IMR-90 (cell line): ENCODE measurements at regions not wholly inside any gene's neighbourhood (a gene's known extent, or its start where the extent isn't known, plus 50 kb on each side); places are given as distances from the start of the nearest gene placed in this dataset.

ENCODE experiments used
- ATAC-seq: fragments of 200-7000 bp; cut with Tn5 transposase; 2 replicates; pipeline ENCODE4 v1.9.1; 2020; ENCODE audit warnings: low read depth, mild to moderate bottlenecking, moderate library complexity
- BruUV-seq: library from RNA; stranded (reverse); fragments of 400-500 nt; replicated peaks from 2 replicates; lab custom pipeline; 2021; lab: Mats Ljungman, UMichigan
- CTCF ChIA-PET: fragments of 300-600 bp; formaldehyde crosslinking; extraction: SDS; loops from one replicate; lab custom pipeline; 2021; ENCODE audit warnings: antibody characterized with exemption; lab: Yijun Ruan, JAX
- POLR2A ChIA-PET: fragments of 300-600 bp; sonication (Branson Sonifier 250); formaldehyde crosslinking; loops from one replicate; lab custom pipeline; 2022; ENCODE audit warnings: antibody characterized with exemption; ENCODE audit not compliant: unreplicated experiment; lab: Charles Lee
- DNase-seq: peaks from one replicate; pipeline ENCODE4 v3.0.0; 2013
- H2AFZ ChIP-seq: replicated peaks from 2 replicates; pipeline ENCODE3; 2013; ENCODE audit warnings: low read length, mild to moderate bottlenecking; ENCODE audit not compliant: poor library complexity
- H2AK5ac ChIP-seq: 2 replicates; pipeline ENCODE4 v1.6.1; 2013; ENCODE audit warnings: low read depth, low read length, inconsistent platforms
- H2AK9ac ChIP-seq: replicated peaks from 2 replicates; pipeline ENCODE3; 2013; ENCODE audit warnings: mild to moderate bottlenecking, low read depth, low read length, moderate library complexity; ENCODE audit not compliant: poor library complexity
- H2BK120ac ChIP-seq: 2 replicates; pipeline ENCODE4 v1.6.1; 2013; ENCODE audit warnings: low read depth, low read length, inconsistent platforms
- H2BK15ac ChIP-seq: 3 replicates; pipeline ENCODE4 v1.6.1; 2013; ENCODE audit warnings: low read depth, low read length, inconsistent platforms
- H2BK20ac ChIP-seq: 2 replicates; pipeline ENCODE4 v1.6.1; 2013; ENCODE audit warnings: low read depth, mild to moderate bottlenecking, inconsistent platforms, low read length, moderate library complexity
- H2BK5ac ChIP-seq: 2 replicates; pipeline ENCODE4 v1.6.1; 2013; ENCODE audit warnings: mild to moderate bottlenecking, low read depth, low read length, inconsistent platforms; ENCODE audit not compliant: poor library complexity, severe bottlenecking
- H3K14ac ChIP-seq: replicated peaks from 2 replicates; pipeline ENCODE4 v1.6.1; 2013; ENCODE audit warnings: low read depth, low read length, inconsistent platforms
- H3K18ac ChIP-seq: 2 replicates; pipeline ENCODE4 v1.6.1; 2013; ENCODE audit warnings: low read depth, low read length, control low read depth
- H3K23ac ChIP-seq: 2 replicates; pipeline ENCODE4 v1.6.1; 2013; ENCODE audit warnings: low read depth, low read length, inconsistent platforms
- H3K27ac ChIP-seq: 2 replicates; pipeline ENCODE4 v1.5.1; 2013; ENCODE audit warnings: mild to moderate bottlenecking, control low read depth, low read length; ENCODE audit not compliant: insufficient read depth
- H3K27me3 ChIP-seq: 2 replicates; pipeline ENCODE4 v1.6.1; 2013; ENCODE audit warnings: low read length; ENCODE audit not compliant: control insufficient read depth, insufficient read depth
- H3K36me3 ChIP-seq: 2 replicates; pipeline ENCODE4 v1.6.1; 2013; ENCODE audit warnings: low read length, mixed read lengths; ENCODE audit not compliant: control insufficient read depth, insufficient read depth
- H3K4ac ChIP-seq: 2 replicates; pipeline ENCODE4 v1.6.1; 2013; ENCODE audit warnings: low read depth, low read length, inconsistent platforms
- H3K4me1 ChIP-seq: 2 replicates; pipeline ENCODE4 v1.6.1; 2013; ENCODE audit warnings: low read length, mixed read lengths; ENCODE audit not compliant: control insufficient read depth, insufficient read depth
- H3K4me2 ChIP-seq: 2 replicates; pipeline ENCODE4 v1.6.1; 2013; ENCODE audit warnings: low read depth, mild to moderate bottlenecking, control low read depth, low read length, moderate library complexity
- H3K4me3 ChIP-seq: 2 replicates; pipeline ENCODE4 v1.5.1; 2013; ENCODE audit warnings: low read depth, mild to moderate bottlenecking, control low read depth, low read length, moderate library complexity; ENCODE audit not compliant: insufficient read depth
- H3K56ac ChIP-seq: 2 replicates; pipeline ENCODE4 v1.6.1; 2013; ENCODE audit warnings: low read length, inconsistent platforms; ENCODE audit not compliant: insufficient read depth; ENCODE audit errors: extremely low read depth
- H3K79me1 ChIP-seq, 2 experiments: 2 replicates each; pipeline ENCODE4 v1.6.1; 2013; ENCODE audit warnings: low read length in 2 of 2, inconsistent platforms in 1 of 2, low read depth in 1 of 2
- H3K9ac ChIP-seq: 2 replicates; pipeline ENCODE4 v1.6.1; 2013; ENCODE audit warnings: low read depth, low read length, control low read depth
- H3K9me1 ChIP-seq: 2 replicates; pipeline ENCODE4 v1.6.1; 2013; ENCODE audit warnings: low read length, inconsistent platforms; ENCODE audit not compliant: insufficient read depth
- H3K9me3 ChIP-seq: 2 replicates; pipeline ENCODE4 v1.6.1; 2013; ENCODE audit warnings: low read length; ENCODE audit not compliant: control insufficient read depth, insufficient read depth
- H4K20me1 ChIP-seq: 2 replicates; pipeline ENCODE4 v1.6.1; 2013; ENCODE audit warnings: low read length, inconsistent platforms; ENCODE audit not compliant: insufficient read depth
- H4K5ac ChIP-seq: 2 replicates; pipeline ENCODE4 v1.6.1; 2013; ENCODE audit warnings: mild to moderate bottlenecking, low read depth, low read length, control low read depth
- H4K8ac ChIP-seq, 2 experiments: 2 replicates each; pipeline ENCODE4 v1.6.1; 2013; ENCODE audit warnings: low read depth in 2 of 2, low read length in 2 of 2, control low read depth in 1 of 2, inconsistent platforms in 1 of 2
- H4K91ac ChIP-seq: 2 replicates; pipeline ENCODE4 v1.6.1; 2013; ENCODE audit warnings: low read depth, low read length, inconsistent platforms; ENCODE audit not compliant: insufficient read depth
- MXI1 ChIP-seq: IDR thresholded peaks from 2 replicates; pipeline ENCODE4 v1.6.1; 2012; ENCODE audit warnings: low read depth, mild to moderate bottlenecking, low read length, moderate library complexity, borderline replicate concordance
- WGBS, 2 experiments: methylation state at CpG; one replicate each; pipeline versions ENCODE4 v1.1.5 to v1.1.7; 2013; ENCODE audit warnings: missing lambda C conversion rate in 2 of 2; ENCODE audit not compliant: insufficient read length in 1 of 2; ENCODE audit errors: extremely low coverage in 2 of 2; 5-methylcytosine and 5-hydroxymethylcytosine counted together
- dilution Hi-C: fragments of 300-500 bp; cut with HindIII; formaldehyde crosslinking; loops from one replicate; pipeline ENCODE4 v1.14.3; 2018; ENCODE audit warnings: low sequenced_read_pairs; ENCODE audit not compliant: unreplicated experiment
- in situ Hi-C: fragments of 300-500 bp; cut with MboI; formaldehyde crosslinking; loops from 3 replicates; pipeline ENCODE4 v1.14.3; 2019; ENCODE audit warnings: low sequenced_read_pairs, inconsistent platforms, mixed read lengths
- intact Hi-C: fragments of 100-400 bp; cut with micrococcal nuclease; formaldehyde crosslinking; loops from 2 replicates; pipeline ENCODE4 v1.10.0; 2022

GRCh38 chr6:169345146-169345545, 91.5 kb upstream of the THBS2 start:
- no peak overlapping the region for H3K27ac ChIP-seq
- no CpG with 5 or more reads among the region's 4 CpGs for WGBS, 2 experiments
- no peaks in the 10 kb centered on the region for H3K36me3 ChIP-seq
- H2AK5ac ChIP-seq = no peak overlapping the region
- no peak overlapping the region for H3K23ac ChIP-seq
- ATAC-seq (no peak), DNase-seq (no peak)
- H2BK20ac ChIP-seq = no peak overlapping the region
- no peak overlapping the region for H4K91ac ChIP-seq
- H2BK120ac ChIP-seq = no peak overlapping the region
- CTCF ChIA-PET = no interaction called here
- H4K5ac ChIP-seq = no peak overlapping the region
- TF ChIP-seq MXI1 = no peak
- dilution Hi-C loops = no loop called here
- H3K14ac ChIP-seq = no peak overlapping the region
- intact Hi-C loops = no loop called here
- H3K4ac ChIP-seq = no peak overlapping the region
- H3K18ac ChIP-seq = no peak overlapping the region
- BruUV-seq = no TSS peak
- POLR2A ChIA-PET = no interaction called here
- 0 out of 2 replicates have a peak, but pooled peaks cover 2% of the 10 kb centered on the region for H3K9me3 ChIP-seq
- H3K4me3 ChIP-seq = no peak overlapping the region
- H2BK5ac ChIP-seq = no peak overlapping the region
- H2AK9ac ChIP-seq = no peak overlapping the region
- H4K20me1 ChIP-seq = no peaks in the 10 kb centered on the region
- no peak overlapping the region for H2AFZ ChIP-seq
- H3K9me1 ChIP-seq = no peaks in the 10 kb centered on the region
- H3K4me1 ChIP-seq = no peaks in the 10 kb centered on the region
- H2BK15ac ChIP-seq = no peak overlapping the region
- no peak overlapping the region for H4K8ac ChIP-seq
- no peak overlapping the region for H3K9ac ChIP-seq
- H3K4me2 ChIP-seq = no peak overlapping the region
- in situ Hi-C loops = no loop called here
- H3K79me1 ChIP-seq = no peaks in the 10 kb centered on the region
- H3K27me3 ChIP-seq = no peaks in the 10 kb centered on the region
- H3K56ac ChIP-seq = no peak overlapping the region
